ENCODE measurements at regions not wholly inside any gene's neighbourhood (a gene's known extent, or its start where the extent isn't known, plus 50 kb on each side); places are given as distances from the start of the nearest gene placed in this dataset.

- peaks cover 6% of the 10 kb centered on the region for H3K9me3 ChIP-seq (ENCODE audit: control insufficient read depth, insufficient read depth, low read length)
- H3K4me3 ChIP-seq (ENCODE audit: low read depth, low read length): no peak overlapping the region
- ChIA-PET CTCF (no interaction called here), POLR2A (no interaction called here)
- no peak for TF ChIP-seq CTCF (IDR thresholded peaks at IDR 0.05; ENCODE audit: low read depth, low read length)
- no peak overlapping the region for H3K27ac ChIP-seq (ENCODE audit: low read depth, low read length)
- no peaks in the 10 kb centered on the region for H3K27me3 ChIP-seq (ENCODE audit: control insufficient read depth, insufficient read depth, low read length)
- no peak for DNase-seq (ENCODE audit: low read depth, low spot score)
These were observed 384.7 kb downstream of the ANKRD7 start for GRCh38 chr7:118609207-118609606.

- no peak for DNase-seq (ENCODE audit: low read depth, low spot score)
- Histone ChIP-seq H3K4me3 (ENCODE audit: low read depth, low read length) (no peak overlapping the region), H3K27me3 (ENCODE audit: control insufficient read depth, insufficient read depth, low read length) (no peaks in the 10 kb centered on the region), H3K27ac (ENCODE audit: low read depth, low read length) (no peak overlapping the region), H3K9me3 (ENCODE audit: control insufficient read depth, insufficient read depth, low read length) (no peaks in the 10 kb centered on the region)
- CTCF ChIA-PET: no interaction called here
- TF ChIP-seq CTCF (IDR thresholded peaks at IDR 0.05; ENCODE audit: low read depth, low read length): no peak
- POLR2A ChIA-PET: no interaction called here
These were observed 391.2 kb downstream of the ANKRD7 start for GRCh38 chr7:118615681-118616080.

GRCh38 chr7:118621810-118622360 lies 397.4 kb downstream of the ANKRD7 start:
- POLR2A ChIA-PET: no interaction called here
- CTCF ChIA-PET: interaction anchor here (1.0 kb wide), 1 partner anchor 22 kb away, joined by 3 read pairs; no protein-coding TSS in a partner anchor
- no peak for DNase-seq (ENCODE audit: low read depth, low spot score)
- no peaks in the 10 kb centered on the region for H3K27me3 ChIP-seq (ENCODE audit: control insufficient read depth, insufficient read depth, low read length)
- peaks cover 2% of the 10 kb centered on the region; the same call in 1 of the 2 replicates for H3K9me3 ChIP-seq (ENCODE audit: control insufficient read depth, insufficient read depth, low read length)
- H3K27ac ChIP-seq (ENCODE audit: low read depth, low read length): no peak overlapping the region
- no peak overlapping the region for H3K4me3 ChIP-seq (ENCODE audit: low read depth, low read length)
- no peak for TF ChIP-seq CTCF (IDR thresholded peaks at IDR 0.05; ENCODE audit: low read depth, low read length)

GRCh38 chr7:118626739-118627138 lies 402.2 kb downstream of the ANKRD7 start:
- ChIA-PET POLR2A (no interaction called here), CTCF (no interaction called here)
- peaks cover 9% of the 10 kb centered on the region for H3K9me3 ChIP-seq (ENCODE audit: control insufficient read depth, insufficient read depth, low read length)
- no peak for TF ChIP-seq CTCF (IDR thresholded peaks at IDR 0.05; ENCODE audit: low read depth, low read length)
- no peaks in the 10 kb centered on the region for H3K27me3 ChIP-seq (ENCODE audit: control insufficient read depth, insufficient read depth, low read length)
- no peak for DNase-seq (ENCODE audit: low read depth, low spot score)
- no peak overlapping the region for H3K4me3 ChIP-seq (ENCODE audit: low read depth, low read length)
- H3K27ac ChIP-seq (ENCODE audit: low read depth, low read length): no peak overlapping the region

GRCh38 chr7:118627467-118627866 lies 403.0 kb downstream of the ANKRD7 start:
- no peaks in the 10 kb centered on the region for H3K27me3 ChIP-seq (ENCODE audit: control insufficient read depth, insufficient read depth, low read length)
- no peak for TF ChIP-seq CTCF (IDR thresholded peaks at IDR 0.05; ENCODE audit: low read depth, low read length)
- no peak overlapping the region for H3K27ac ChIP-seq (ENCODE audit: low read depth, low read length)
- CTCF ChIA-PET: no interaction called here
- no peak overlapping the region for H3K4me3 ChIP-seq (ENCODE audit: low read depth, low read length)
- POLR2A ChIA-PET: no interaction called here
- DNase-seq (ENCODE audit: low read depth, low spot score): no peak
- peaks cover 9% of the 10 kb centered on the region for H3K9me3 ChIP-seq (ENCODE audit: control insufficient read depth, insufficient read depth, low read length)

Data from AG04450 (cell line).